ENCODE measurements at regions not wholly inside any gene's neighbourhood (a gene's known extent, or its start where the extent isn't known, plus 50 kb on each side); places are given as distances from the start of the nearest gene placed in this dataset.
A peak's percentile ranks its signal among the peaks of the same experiment; 100 is the strongest.

GRCh38 chr3:130621824-130622223 is 104.8 kb downstream of the COL6A6 start:
- no peak for DNase-seq (ENCODE audit: low read depth)
- TF ChIP-seq, protein P1, sequence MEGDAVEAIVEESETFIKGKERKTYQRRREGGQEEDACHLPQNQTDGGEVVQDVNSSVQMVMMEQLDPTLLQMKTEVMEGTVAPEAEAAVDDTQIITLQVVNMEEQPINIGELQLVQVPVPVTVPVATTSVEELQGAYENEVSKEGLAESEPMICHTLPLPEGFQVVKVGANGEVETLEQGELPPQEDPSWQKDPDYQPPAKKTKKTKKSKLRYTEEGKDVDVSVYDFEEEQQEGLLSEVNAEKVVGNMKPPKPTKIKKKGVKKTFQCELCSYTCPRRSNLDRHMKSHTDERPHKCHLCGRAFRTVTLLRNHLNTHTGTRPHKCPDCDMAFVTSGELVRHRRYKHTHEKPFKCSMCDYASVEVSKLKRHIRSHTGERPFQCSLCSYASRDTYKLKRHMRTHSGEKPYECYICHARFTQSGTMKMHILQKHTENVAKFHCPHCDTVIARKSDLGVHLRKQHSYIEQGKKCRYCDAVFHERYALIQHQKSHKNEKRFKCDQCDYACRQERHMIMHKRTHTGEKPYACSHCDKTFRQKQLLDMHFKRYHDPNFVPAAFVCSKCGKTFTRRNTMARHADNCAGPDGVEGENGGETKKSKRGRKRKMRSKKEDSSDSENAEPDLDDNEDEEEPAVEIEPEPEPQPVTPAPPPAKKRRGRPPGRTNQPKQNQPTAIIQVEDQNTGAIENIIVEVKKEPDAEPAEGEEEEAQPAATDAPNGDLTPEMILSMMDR (conservative IDR thresholded peaks at IDR 0.05; ENCODE audit: control insufficient read depth, insufficient read depth, low read depth, low read length) = no peak
- H3K4me3 ChIP-seq (ENCODE audit: control insufficient read depth, low read depth, low read length) = no peak overlapping the region

DNA sequence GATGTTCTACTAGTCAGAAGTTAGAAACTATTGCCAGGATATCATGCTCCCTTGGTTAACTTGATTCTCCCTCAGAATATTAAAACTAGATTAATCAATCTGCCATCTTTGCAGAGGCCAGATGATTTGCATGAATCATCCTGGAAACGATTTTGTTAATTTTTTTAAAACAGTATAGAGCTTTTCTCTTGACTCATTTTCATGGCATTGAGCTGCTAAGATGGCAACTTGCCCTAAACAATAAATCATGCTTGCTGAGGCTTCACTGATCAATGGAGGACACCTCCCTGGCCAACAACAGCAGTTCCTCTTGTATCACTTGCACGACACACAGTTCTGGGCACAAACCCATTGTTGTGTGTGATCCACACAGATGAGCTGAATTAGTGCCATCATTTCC is 109.1 kb downstream of the COL6A6 start:
- TF ChIP-seq, protein P1 (conservative IDR thresholded peaks at IDR 0.05; ENCODE audit: control insufficient read depth, insufficient read depth, low read depth, low read length) = no peak
- H3K4me3 ChIP-seq (ENCODE audit: control insufficient read depth, low read depth, low read length) = no peak overlapping the region
- peak; percentile 92 for DNase-seq (ENCODE audit: low read depth)

DNA sequence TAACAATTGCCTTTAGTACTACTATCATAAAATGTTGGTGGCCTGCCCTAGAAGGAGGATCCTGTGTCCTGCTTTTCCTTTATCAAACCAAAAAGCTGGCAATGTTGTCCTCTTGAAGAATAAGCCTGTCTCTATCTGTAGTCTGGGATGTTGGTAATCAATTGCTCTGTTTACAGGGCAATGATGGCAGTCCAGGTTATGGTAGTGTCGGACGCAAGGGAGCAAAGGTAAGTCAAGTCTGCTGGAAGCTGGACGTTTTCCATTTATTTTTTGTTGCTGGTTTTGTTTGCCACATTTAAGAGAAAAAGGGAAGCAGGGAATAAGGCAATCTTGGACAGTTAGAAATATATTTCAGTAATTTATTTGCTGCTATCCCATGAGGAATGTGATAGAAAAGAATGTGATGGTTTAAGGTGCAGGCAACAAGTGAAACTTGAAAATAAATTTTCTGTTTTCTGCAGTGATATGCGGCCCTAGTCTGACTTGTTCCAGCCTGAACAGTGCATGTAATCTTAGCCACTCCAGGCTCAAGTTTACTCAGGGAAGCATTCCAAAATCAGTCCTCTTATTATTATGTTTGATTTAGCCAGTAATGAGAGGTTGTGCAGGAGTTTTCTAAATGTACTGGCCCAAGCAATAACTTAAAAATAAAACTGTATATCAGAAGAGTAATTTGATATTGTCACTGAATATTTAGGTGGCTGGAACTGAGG is 110.3 kb downstream of the COL6A6 start:
- H3K4me3 ChIP-seq (ENCODE audit: control insufficient read depth, low read depth, low read length) = no peak overlapping the region
- no peak for DNase-seq (ENCODE audit: low read depth)
- TF ChIP-seq, protein P1 (conservative IDR thresholded peaks at IDR 0.05; ENCODE audit: control insufficient read depth, insufficient read depth, low read depth, low read length) = no peak

DNA sequence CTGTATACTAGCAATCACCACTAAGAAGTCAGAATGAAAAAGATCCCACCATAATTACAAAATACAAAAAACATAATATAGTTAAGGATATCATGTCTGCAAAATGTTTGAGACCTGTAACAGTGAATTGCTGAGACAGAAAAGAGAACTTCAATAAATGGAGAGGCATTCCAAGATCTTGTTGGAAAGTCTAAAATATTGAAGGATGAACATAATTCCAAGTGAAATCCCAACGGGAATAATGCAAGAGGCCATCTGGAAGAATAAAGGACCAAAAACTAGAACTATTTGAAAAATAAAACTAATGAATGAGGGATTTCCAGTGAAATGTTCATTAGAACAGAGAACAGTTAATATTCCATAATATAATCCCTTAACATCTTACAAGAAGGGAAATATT is 110.9 kb downstream of the COL6A6 start:
- no peak for DNase-seq (ENCODE audit: low read depth)

More for the DNA sequence above, 110.9 kb downstream of the COL6A6 start:
- TF ChIP-seq, protein P1 (conservative IDR thresholded peaks at IDR 0.05; ENCODE audit: control insufficient read depth, insufficient read depth, low read depth, low read length) = no peak
- no peak overlapping the region for H3K4me3 ChIP-seq (ENCODE audit: control insufficient read depth, low read depth, low read length)
